Activated effector memory CD4-positive, alpha-beta T cell treated with anti-CD3 and anti-CD28 coated beads, Interleukin-2, amount 50 U/mL, for 16 hours (primary cell): ENCODE measurements at regions not wholly inside any gene's neighbourhood (a gene's known extent, or its start where the extent isn't known, plus 50 kb on each side); places are given as distances from the start of the nearest gene placed in this dataset.
"Not testable (repeated sequence)": the region's sequence is repeated elsewhere in the genome, so short reads cannot be mapped to it uniquely, and the experiment has no call there.

Experiments used
- DNase-seq: peaks from one replicate; pipeline ENCODE4 v3.0.0-alpha.2; 2020

DNA sequence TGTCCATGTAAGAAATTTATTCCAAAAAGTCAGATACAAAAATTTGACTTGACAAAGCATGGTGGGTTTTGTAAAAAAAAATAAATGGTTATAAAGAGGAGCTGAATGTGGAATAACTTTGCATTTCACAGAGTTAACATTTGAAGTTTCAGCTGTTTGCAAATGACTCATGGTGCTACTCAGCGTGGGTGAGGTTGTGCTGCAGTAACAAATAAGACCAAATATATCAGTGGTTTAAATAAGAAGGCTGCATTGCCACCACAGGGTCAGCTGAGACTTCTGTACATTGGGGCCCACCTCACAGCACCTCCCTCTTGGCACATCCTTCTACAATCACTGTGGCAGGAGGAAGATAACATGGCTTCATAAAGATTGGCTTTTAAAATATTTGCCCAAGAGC, 272.5 kb upstream of the SULF2 start:
- no peak for DNase-seq

DNA sequence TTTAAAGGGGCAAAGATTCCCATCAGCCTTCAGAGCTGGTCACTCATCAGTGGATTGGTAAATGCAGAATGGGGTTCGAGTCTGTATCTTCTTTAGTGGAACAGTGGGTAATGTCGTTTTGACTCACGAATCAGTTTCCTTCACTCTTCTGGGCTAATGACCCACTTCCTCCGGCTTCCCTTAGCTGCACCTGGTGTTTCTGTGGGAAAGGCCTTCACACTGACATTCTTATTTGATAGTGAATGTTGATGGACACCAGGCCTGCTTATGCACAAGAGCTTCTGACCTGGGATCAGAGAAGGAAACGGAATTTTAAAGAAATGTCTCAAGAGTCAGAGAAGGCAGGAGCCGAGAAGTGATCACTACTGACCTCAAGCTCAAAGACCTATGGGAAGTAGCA, 272.0 kb upstream of the SULF2 start:
- no peak for DNase-seq

DNA sequence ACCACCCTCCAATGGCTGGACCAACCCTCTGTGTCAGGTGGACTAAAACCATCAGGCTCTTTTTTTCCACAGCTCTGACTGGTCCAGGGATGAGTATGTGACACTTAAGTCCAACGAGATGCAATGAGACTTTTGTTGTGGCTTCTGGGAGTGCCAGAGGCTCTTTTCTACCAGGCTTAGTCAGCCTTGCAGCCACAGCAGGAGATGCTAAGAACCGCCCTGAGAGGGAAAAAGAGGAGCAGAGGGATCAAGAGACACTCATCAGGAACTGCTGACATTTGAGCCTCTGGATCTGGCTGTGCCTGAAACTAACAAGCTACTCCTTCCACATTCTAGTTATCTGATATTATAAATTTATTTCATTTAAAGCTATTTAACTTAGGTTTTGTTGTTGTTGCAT, 270.9 kb upstream of the SULF2 start:
- no peak for DNase-seq

DNA sequence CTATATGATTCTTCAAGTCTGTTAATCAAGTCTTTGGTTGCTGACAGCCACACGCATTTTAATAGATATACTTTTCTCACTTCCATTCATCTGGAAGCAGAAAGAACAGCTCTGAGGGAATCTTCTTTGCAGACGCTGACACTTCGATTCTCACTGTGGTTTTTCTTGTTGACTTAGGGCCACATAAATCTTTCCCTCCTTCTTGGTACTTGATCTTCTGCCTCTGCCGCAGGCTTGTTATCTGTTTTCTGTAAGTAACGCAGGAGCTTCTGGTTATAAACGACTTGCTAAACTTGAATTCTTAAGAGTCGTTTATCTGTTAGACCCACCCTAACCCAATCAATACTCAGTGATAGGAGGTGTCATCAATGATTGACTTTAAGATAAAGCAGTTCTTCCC, 268.8 kb upstream of the SULF2 start:
- no peak for DNase-seq

DNA sequence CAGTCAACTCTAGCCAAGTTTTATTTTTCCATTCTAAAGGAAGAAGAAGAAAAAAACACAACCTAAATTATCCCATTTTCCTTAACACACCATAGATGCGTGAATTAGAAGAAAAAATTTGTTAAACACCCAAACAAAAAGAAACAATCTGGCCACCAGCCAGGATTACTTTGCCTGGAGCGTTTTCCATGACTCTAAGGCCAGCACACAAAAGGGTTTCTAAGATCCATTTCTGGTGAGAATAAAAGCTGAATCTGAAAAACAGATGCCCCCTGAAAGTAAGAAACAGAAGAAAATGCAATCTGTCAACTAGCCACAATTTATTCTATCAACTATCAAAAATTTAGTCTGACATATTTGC, 267.2 kb upstream of the SULF2 start:
- no peak for DNase-seq

DNA sequence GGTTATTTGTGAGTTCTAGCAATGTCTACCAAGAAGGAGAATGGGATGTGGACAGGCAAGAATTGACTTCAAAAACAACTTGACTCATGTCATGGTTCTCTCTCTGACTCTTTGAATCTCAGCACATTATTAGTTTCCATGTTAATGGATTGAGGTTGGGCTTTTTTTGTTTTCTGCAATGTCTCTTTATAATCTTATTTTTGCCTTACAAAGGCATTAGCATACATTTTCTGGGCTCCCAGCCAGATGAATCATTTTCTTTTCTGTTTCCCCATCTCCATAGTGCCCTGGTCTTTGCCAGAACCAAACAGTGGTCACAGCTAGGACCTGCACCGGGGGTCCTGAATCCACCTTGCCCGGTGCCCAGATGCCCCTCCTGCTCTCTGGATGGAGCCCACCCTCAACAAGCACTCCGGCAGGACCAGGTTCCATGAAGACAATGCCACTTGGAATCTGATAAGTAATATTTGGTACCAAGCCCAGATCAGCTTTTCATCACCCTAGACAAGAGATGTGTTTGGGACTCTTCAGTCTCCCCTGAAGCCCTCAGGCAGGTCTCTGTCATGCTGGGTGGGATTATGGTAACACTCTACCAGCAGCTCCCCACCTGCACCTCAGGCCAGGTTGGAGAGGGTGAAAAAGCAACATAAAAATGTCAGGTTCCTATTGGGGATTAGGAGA, 266.7 kb upstream of the SULF2 start:
- no peak for DNase-seq

DNA sequence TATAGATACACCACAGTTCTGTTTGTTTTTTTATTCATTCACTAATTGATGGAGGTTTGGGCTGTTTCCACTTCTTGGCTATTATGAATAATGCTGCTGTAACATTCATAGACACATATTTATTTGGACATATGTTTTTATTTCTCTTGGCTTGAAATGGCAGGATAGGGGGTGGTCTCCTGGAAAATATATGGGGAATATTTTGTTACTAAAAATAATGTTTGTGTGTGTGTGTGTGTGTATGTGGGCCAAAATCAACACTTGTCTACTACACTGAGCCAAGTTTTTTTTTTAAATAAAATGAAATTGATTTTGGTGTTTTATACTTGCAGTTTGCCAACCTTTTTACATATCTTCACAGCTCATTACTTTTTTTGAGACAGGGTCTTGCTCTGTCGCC, 264.4 kb upstream of the SULF2 start:
- DNase-seq = no peak

DNA sequence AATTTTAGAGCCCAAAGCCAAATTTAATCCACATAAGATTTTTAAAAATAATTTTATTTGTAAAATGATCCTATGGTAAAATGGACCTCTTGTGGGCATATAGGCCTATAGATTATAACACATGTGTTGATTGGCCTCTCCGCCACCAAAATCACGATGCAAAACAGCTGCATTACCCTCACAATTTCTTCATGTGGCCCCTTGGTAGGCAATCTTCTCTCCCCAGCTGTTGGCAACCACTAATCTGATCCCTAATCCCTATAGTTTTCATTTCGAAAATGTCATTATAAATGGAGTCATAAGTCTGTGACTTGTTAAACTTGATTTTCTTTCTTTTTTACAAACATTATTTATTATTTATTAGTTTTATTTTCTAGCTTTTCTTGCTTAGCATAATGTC, 263.9 kb upstream of the SULF2 start:
- no peak for DNase-seq

DNA sequence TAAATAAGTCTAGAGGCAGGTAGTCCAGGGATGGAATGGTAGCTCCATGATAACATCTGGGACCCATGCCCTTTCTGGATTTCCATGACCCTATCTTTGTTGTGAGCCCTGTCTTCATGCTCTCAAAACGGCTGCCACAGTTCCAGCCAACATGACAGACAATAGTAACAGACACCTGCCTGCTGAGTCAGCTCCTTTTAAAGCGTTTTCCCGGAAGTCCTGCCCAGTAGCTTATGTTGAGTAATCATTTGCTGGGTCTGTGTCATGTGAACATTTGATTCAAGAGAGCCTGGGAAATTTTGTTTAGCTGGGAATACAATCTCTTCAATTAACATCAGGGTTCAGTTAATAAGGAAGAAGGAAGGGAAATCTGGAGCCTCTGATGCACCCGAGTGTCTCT, 262.2 kb upstream of the SULF2 start:
- DNase-seq = no peak

DNA sequence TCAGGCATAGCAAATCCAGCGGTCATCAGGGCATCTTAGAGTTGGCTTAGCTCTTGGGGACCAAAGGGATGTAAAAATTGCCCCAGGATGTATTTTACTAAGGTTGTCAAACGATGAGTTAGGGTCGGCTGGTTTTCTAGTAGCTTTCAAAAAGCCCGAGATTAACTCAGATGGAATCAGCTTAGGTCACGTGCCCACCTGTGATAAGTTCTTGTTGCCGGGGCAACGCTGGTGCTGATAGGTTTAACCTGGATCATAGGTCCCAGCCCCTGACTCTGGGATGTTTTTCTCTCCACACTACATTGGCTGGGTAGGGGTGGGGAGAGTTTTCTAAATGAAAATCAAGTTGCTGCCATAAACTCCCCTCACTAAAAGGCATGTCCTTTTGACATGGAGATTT, 257.3 kb upstream of the SULF2 start:
- DNase-seq = no peak

DNA sequence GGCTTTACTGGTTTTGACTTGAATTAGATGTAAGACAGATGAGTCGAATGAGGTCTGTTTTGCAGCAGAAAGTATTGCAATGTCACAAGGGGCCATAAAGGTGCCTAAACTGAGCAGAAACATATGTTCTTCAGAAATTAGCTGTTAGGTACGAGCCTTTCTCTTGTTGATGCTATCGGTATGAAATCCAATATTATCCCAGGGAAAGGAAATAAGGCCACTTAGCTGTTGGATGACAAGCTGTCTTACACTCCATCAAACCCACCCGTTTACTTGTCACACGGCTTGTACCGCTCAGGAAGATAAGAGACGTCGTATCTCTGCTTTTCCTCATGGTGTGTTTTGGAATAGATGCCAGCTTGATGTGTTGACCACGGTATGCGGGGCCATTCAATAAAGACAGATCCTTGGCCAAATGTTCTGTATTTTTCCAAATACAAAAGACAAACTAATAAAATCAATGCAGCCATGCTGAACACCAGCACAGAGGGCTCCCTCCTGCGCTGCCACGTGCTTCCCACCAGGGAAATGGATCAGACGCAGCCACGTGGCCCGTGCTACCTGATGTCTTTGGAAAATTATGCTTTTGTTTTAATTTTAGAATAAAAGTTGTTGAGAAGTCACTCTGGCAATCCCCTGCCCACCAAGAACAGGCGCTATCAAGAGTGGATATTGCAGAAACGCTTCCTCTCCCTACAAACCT, 255.9 kb upstream of the SULF2 start:
- DNase-seq = no peak

DNA sequence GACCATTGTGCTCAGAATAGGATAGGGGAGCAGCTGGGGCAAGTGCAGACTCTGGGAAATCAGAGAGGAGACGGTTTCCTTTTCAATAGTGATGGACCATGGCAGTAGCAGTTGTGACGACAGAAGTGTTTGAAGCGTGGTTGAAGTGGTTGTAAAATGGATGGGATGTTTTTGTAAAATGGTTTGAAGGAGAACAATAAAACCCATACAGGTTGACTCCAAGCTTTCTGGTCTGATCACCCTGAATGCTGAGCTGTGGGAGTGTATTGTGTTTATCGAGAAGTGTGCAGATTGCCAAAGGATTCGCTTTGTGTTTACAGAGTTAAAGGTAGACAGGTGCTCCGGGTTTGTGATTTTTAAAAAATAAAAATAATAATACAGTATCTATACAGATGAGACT, 255.2 kb upstream of the SULF2 start:
- DNase-seq = no peak

DNA sequence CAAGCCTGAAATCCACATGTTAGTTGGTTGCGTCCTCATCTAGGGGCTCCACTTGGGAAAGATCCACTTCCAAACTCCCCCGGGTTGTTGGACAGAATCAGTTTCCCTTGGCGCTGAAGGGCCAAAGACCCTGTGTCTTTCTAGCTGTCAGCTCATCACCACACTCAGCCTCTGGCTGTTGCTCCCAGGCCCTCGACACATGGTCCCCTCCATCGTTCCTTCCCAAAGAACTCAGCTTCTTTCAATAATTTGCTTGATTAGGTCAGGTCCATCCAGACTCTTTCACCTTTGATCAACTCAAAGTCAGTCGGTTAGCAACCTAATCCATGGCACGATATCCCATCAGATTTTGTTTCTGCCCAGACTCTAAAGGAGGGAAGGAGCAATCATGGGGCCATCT, 254.8 kb upstream of the SULF2 start:
- no peak for DNase-seq

DNA sequence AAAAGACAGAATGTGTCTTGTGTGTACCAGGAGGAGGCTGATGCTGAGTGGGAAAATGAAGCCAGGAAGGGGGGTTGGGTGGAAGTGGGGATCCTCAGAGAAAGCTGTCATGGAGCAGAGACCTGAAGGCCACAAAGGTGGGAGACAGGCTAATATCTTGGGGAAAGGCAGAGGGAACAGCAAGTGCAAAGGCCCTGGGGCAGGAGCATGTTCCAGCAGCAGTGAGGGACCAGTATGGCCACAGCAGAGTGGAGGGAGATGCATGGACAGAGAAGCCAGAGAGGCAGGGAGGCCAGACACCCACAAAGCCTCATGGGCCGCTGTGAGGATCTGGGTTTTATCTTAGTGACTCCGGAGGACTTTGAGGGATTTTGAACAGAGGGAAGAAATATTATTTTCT, 254.2 kb upstream of the SULF2 start:
- no peak for DNase-seq

DNA sequence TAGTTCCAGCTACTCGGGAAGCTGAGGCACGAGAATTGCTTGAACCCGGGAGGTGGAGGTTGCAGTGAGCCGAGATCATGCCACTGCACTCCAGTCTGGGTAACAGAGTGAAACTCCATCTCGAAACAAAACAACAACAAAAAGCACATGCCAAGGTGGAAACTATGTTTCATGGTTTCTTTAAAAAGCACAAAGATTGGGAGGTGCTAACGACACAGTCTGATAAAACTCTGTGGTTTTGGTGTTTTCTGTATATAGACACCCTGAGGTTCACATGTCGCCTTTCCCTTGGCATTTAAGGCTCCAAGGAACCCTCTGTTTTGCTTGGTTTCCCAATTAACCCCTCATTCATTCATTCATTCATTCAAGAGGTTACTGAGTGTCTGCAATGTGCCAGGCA, 253.4 kb upstream of the SULF2 start:
- DNase-seq = no peak

DNA sequence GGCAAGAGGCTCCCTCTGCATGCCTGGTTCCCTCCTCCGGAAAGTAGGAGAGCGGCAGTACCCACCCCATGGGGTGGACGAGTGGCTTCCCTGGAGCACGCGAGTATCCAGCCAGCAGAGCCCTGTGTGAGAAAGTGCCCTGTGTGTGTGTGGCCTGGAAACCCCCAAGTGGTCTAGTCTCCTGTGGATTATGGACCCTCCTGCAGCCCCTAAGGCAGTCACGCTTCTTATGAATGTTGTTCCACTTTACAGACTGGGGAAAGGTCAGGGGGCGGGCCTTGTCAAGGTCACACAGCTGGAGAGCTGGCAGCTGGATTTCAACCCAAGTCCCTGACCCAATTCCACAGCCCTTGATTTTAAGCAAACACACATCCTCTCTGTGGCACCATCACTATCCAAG, 252.5 kb upstream of the SULF2 start:
- DNase-seq = not testable (repeated sequence)

DNA sequence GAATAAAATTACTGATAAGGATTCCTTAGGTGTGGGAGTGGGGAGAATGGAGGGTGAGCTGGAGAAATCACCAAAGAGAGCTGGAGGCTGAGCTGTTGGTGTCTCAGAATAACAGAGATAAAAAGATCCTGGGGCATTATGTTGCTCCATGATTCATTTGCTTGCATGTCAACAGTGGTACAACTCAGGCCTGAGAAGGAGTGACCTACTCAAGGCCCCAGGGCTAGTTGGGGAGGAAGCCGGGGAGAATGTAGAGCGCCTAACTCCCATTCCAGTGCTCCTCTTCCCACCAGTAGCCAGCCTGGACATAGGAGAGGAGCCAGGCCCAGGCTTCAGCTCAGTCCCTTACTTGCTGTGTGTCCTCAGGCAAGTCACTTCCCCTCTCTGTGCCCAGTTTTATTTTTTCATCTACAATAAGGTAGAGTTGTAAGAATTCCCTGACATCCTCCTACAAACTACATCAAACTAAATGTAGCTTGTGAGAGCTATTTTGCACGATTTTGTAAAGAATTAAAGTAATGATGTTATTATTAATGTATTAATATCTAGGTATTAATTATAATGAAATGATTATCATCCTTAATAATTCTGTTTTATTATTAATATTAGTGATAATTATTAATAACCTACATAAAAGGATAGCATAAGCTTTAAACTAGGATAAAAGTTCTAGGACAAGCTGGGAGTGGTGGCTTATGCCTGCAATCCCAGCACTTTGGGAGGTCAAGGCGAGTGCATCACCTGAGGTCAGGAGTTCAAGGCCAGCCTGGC, 250.9 kb upstream of the SULF2 start:
- no peak for DNase-seq

DNA sequence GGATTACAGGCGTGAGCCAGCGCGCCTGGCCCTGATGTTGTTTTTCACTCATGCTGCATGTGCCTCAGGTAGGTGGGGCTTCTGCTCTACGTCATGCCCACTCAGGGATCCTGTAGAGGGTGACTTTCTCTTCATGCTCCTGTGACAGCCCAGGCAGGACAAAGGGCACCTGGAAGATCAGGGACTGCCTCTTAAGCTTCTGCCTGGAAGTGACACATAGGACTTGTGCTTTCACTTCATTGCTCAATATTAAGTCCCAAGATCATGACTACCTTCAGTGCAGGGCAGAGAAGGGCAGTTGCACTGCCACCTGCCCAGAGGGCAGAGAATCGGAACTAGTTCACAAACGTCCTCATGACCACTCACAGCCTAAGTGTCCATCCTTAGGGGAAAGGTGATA, 249.5 kb upstream of the SULF2 start:
- no peak for DNase-seq

DNA sequence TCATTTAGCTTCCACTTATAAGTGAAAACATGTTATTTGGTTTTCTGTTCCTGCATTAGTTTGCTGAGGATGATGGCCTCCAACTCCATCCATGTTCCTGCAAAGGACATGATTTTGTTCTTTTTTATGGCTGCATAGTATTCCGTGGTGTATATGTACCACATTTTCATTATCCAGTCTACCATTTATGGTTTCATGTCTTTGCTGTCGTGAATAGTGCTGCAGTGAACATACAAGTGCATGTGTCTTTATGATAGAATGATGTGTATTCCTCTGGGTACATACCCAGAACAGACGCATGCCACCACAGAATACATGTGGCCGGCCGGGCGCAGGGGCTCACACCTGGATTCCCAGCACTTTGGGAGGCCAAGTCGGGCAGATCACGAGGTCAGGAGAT, 247.7 kb upstream of the SULF2 start:
- DNase-seq = not testable (repeated sequence)

DNA sequence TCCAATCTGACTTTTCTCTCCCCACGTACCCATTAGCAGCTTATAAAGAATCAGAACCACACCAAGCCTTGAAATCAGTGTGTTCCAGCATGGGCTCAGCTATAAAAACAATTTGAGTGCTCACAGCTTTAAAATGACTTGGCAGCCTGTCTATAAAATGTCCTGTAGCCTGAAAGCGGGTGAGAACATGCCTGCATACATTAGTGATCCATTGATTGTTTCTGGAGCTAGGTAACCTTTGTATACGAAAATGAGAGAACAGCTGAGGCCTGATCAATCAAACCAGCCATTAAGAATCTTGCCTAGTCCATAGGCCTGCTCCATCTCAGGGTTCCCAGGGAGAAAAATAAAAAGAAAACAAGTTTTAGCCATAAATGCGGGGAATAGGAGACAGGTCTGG, 245.8 kb upstream of the SULF2 start:
- no peak for DNase-seq

DNA sequence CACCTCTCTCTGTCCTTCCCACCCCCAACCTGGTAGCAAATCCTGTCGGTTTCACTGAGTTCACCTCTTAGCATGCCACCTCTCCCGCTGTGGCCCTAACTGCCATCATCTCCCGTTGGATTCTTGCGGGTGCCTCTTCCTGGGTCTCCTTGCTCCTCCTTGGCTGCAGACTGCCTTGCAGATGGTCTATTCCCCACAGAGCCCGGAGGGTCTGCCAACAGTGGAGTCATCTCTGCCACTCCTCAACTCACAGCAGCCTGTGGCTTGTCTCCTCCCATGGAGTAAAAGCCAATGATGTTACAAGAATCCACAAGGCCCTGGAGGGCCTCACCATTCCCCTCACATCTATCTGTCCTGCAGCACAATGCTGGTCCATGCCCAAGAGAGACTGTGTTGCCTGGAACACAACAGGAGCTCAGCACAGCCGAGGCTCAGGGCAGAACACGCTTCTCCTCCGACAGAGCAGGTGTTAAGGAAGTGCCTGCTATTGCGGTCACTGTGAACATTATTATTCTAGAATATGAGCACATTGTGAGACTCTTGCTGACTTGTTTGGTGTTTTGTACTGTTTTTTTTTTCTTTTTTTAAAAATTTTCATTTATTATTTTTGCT, 241.8 kb upstream of the SULF2 start:
- DNase-seq = no peak

DNA sequence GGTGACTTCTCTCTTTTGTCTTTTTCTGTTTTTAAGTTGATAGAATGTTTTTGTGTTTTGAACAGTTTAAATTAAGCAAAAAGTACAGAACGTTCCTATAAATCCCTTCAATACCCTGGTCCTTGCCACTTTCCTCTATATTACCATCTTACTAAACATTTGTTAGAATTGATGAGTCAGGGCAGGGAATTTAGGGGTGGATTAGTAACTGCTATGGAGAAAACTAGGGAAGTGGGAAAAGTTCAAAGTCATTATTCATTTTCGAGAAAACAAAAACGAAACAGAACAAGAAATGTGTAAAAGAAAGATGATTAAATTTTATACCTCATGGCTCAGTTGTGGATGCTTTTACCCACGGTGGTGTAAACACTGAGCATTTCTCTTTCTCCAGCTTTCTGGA, 240.4 kb upstream of the SULF2 start:
- DNase-seq = no peak

DNA sequence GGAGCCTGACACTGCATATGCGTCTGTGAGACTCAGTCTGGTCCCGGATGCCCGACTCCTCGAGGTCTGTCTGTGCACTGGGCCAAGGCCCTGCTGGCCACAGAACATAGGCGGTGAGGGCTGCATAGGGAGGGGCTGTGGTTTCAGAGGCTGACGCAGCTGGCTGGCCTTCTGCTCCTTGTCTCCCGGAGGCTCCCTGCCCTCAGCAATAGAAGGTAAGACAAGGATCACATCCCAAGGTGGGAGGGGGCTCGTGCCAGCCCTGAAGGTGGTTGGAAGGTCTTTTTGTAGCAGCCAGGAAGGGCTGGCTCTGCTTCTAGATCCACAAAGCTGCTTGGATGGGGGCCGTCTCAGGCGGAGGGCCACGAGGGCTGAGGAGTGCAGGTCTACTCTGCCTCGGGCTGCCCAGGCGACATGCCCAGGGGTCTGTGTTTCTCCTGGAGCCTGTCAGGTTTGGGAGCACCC, 239.8 kb upstream of the SULF2 start:
- DNase-seq = no peak

DNA sequence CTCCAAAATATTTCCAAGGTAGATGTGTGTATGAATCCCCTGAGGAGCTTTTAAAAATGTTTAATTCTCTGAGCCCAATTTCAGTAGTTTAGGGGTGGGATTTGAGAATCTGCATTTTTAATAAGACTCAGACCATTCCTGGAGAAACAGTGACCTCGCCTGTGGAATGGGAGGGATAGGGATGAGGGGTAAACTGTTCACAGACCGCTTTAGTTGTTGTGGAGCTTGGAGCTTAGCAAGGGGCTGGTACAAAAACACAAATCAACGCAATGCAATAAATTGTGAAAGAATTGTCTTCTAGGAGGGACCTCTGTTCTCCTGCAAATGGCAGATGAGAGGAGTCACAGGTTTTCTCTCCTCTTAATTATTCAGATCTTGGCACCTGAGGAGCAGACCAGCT, 239.3 kb upstream of the SULF2 start:
- DNase-seq = no peak
